HepG2 (cell line): ENCODE measurements at regions not wholly inside any gene's neighbourhood (a gene's known extent, or its start where the extent isn't known, plus 50 kb on each side); places are given as distances from the start of the nearest gene placed in this dataset.

Experiments
- ATAC-seq: fragments of 200-7000 bp; cut with Tn5 transposase; 3 replicates; pipeline ENCODE4 v1.9.1; 2020; ENCODE audit warnings: mild to moderate bottlenecking, moderate library complexity
- BruUV-seq: library from RNA; stranded (reverse); fragments of 400-500 nt; replicated peaks from 2 replicates; lab custom pipeline; 2021; lab: Mats Ljungman, UMichigan
- CTCF ChIA-PET: fragments of 300-600 bp; formaldehyde crosslinking; extraction: SDS; loops from one replicate; lab custom pipeline; 2021; ENCODE audit warnings: low total read pairs, inconsistent platforms, low intra/inter-chr PET ratio; lab: Yijun Ruan, JAX
- POLR2A ChIA-PET: fragments of 350-600 bp; sonication (Branson Sonifier 250); formaldehyde crosslinking; loops from one replicate; lab custom pipeline; 2020; ENCODE audit warnings: antibody characterized with exemption, inconsistent platforms; lab: Yijun Ruan, JAX
- DNase-seq: peaks from one replicate; pipeline ENCODE4 v3.0.0-alpha.2; 2015; ENCODE audit warnings: low spot score
- FAIRE-seq: peaks from 3 replicates; lab custom pipeline; 2011; peaks lifted over from hg19 to GRCh38; lab: Jason Lieb, UNC
- H2AFZ ChIP-seq: one replicate; pipeline ENCODE4 v1.6.1; 2011; ENCODE audit warnings: low read length, inconsistent platforms
- H3K27ac ChIP-seq: fragments of 300-600 bp; 3 replicates; pipeline ENCODE4 v1.8.0; 2011; ENCODE audit warnings: mixed run types, mild to moderate bottlenecking, mixed read lengths, low read length, inconsistent platforms; ENCODE audit not compliant: insufficient read depth; ENCODE audit errors: extremely low read length
- H3K27me3 ChIP-seq, 2 experiments: fragments of 200-600 bp in 1 of 2; 2 replicates in 1 of 2; 3 replicates in 1 of 2; pipeline versions ENCODE4 v1.6.0 to v1.8.0; 2011; ENCODE audit warnings: low read length in 2 of 2, mild to moderate bottlenecking in 2 of 2, moderate library complexity in 2 of 2, inconsistent platforms in 1 of 2; ENCODE audit not compliant: insufficient read depth in 2 of 2, control insufficient read depth in 1 of 2
- H3K36me3 ChIP-seq, 2 experiments: fragments of 200-600 bp in 1 of 2; replicated peaks in 1 of 2; 2 replicates in 1 of 2; 3 replicates in 1 of 2; pipeline versions ENCODE4 v1.5.1 to v1.8.0; 2011; ENCODE audit warnings: low read length in 2 of 2, inconsistent platforms in 1 of 2; ENCODE audit not compliant: insufficient read depth in 2 of 2, control insufficient read depth in 1 of 2
- H3K4me1 ChIP-seq: 2 replicates; pipeline ENCODE4 v1.5.1; 2012; ENCODE audit warnings: low read length, inconsistent platforms; ENCODE audit not compliant: insufficient read depth
- H3K4me2 ChIP-seq: 2 replicates; pipeline ENCODE4 v1.6.0; 2011; ENCODE audit warnings: low read depth, low read length, inconsistent platforms
- H3K4me3 ChIP-seq, 3 experiments: fragments of 200-600 bp in 1 of 3; sonication (generic), shearing (Covaris generic) in 1 of 3; replicated peaks in 1 of 3; 2 replicates each; pipeline ENCODE4 v1.5.1; 2011 to 2016; ENCODE audit warnings: low read length in 3 of 3, inconsistent platforms in 2 of 3, low read depth in 2 of 3, mild to moderate bottlenecking in 2 of 3, control low read depth in 1 of 3, mixed read lengths in 1 of 3; ENCODE audit not compliant: insufficient read depth in 1 of 3
- H3K79me2 ChIP-seq: one replicate; pipeline ENCODE4 v1.6.1; 2011; ENCODE audit warnings: low read length, inconsistent platforms; ENCODE audit not compliant: insufficient read depth
- H3K9ac ChIP-seq: 2 replicates; pipeline ENCODE4 v1.6.0; 2011; ENCODE audit warnings: mild to moderate bottlenecking, low read depth, low read length, inconsistent platforms; ENCODE audit not compliant: insufficient read depth
- H3K9me3 ChIP-seq: 2 replicates; pipeline ENCODE4 v1.5.1; 2012; ENCODE audit warnings: mild to moderate bottlenecking, low read length
- H4K20me1 ChIP-seq: 2 replicates; pipeline ENCODE4 v1.6.0; 2011; ENCODE audit warnings: inconsistent platforms, mild to moderate bottlenecking, low read length, moderate library complexity; ENCODE audit not compliant: insufficient read depth
- ATF7 ChIP-seq, 2 experiments: fragments of 450-650 bp in 1 of 2; sonication (generic) in 1 of 2; formaldehyde crosslinking in 1 of 2; IDR thresholded peaks; 2 replicates each; pipeline versions ENCODE4 v1.4.0 to v1.6.1; 2016 to 2020; ENCODE audit warnings: antibody characterized with exemption in 1 of 2, mild to moderate bottlenecking in 1 of 2, missing genetic modification reagents in 1 of 2
- LCORL ChIP-seq, 2 experiments: fragments of 450-650 bp in 1 of 2; sonication (generic) in 1 of 2; formaldehyde crosslinking in 1 of 2; IDR thresholded peaks; 2 replicates each; pipeline versions ENCODE4 v1.5.0 to v1.6.1; 2017 to 2020; ENCODE audit warnings: antibody characterized with exemption in 1 of 2, missing genetic modification reagents in 1 of 2
- NFIB ChIP-seq: sonication (generic); formaldehyde crosslinking; IDR thresholded peaks from 2 replicates; pipeline ENCODE4 v1.9.0; 2021; ENCODE audit warnings: missing genetic modification reagents, mild to moderate bottlenecking, borderline replicate concordance
- NFYC ChIP-seq: IDR thresholded peaks from 2 replicates; pipeline ENCODE4 v1.6.1; 2016; ENCODE audit warnings: missing genetic modification reagents, missing compliant biosample characterization
- RELA ChIP-seq: sonication (generic); formaldehyde crosslinking; IDR thresholded peaks from 2 replicates; pipeline ENCODE4 v1.4.0; 2020; ENCODE audit warnings: missing genetic modification reagents
- SMARCE1 ChIP-seq: fragments of 450-650 bp; IDR thresholded peaks from 2 replicates; pipeline ENCODE4 v1.6.1; 2017; ENCODE audit warnings: borderline replicate concordance
- U2AF1 ChIP-seq: fragments of 200-400 bp; formaldehyde crosslinking; optimal IDR thresholded peaks from 2 replicates; pipeline ENCODE3; 2017; ENCODE audit warnings: mild to moderate bottlenecking, low read depth, low read length
- ZNF331 ChIP-seq: sonication (generic); formaldehyde crosslinking; IDR thresholded peaks from 2 replicates; pipeline ENCODE4 v1.4.0; 2020; ENCODE audit warnings: missing genetic modification reagents
- ZNF484 ChIP-seq: sonication (generic); formaldehyde crosslinking; IDR thresholded peaks from 2 replicates; pipeline ENCODE4 v1.5.1; 2020; ENCODE audit warnings: mild to moderate bottlenecking, low read depth, missing genetic modification reagents, borderline replicate concordance
- ZNF589 ChIP-seq: sonication (generic); formaldehyde crosslinking; conservative IDR thresholded peaks from 2 replicates; pipeline ENCODE4 v1.8.0; 2022; ENCODE audit warnings: mild to moderate bottlenecking, moderate library complexity, missing genetic modification reagents
- ZNF724P ChIP-seq: sonication (generic); formaldehyde crosslinking; IDR thresholded peaks from 2 replicates; pipeline ENCODE4 v1.8.0; 2022; ENCODE audit warnings: missing genetic modification reagents, borderline replicate concordance
- in situ Hi-C: cut with HindIII; loops from 2 replicates; pipeline ENCODE4 v1.10.0; 2017; ENCODE audit warnings: low pct_unique_long_range_greater_than_20kb; ENCODE audit not compliant: extremely low pct_ligation_motif_present
- intact Hi-C: fragments of 100-400 bp; cut with micrococcal nuclease; formaldehyde crosslinking; loops from one replicate; pipeline ENCODE4 v1.10.0; 2022; ENCODE audit not compliant: unreplicated experiment
- TF ChIP-seq, protein P1 (sequence below): sonication (generic); formaldehyde crosslinking; IDR thresholded peaks from 2 replicates; pipeline ENCODE4 v1.5.0; 2020; ENCODE audit warnings: mild to moderate bottlenecking, missing genetic modification reagents
- TF ChIP-seq, protein P2 (sequence below): sonication (generic); formaldehyde crosslinking; IDR thresholded peaks from 2 replicates; pipeline ENCODE4 v1.5.0; 2020; ENCODE audit warnings: mild to moderate bottlenecking, missing genetic modification reagents
- TF ChIP-seq, protein P3 (sequence below): IDR thresholded peaks from 2 replicates; pipeline ENCODE4 v1.6.1; 2012; ENCODE audit warnings: low read depth, low read length, improper control_type of control experiment
- TF ChIP-seq, protein P4 (sequence below): sonication (generic); formaldehyde crosslinking; IDR thresholded peaks from 2 replicates; pipeline ENCODE4 v1.8.0; 2022; ENCODE audit warnings: mild to moderate bottlenecking, missing genetic modification reagents

GRCh38 chr9:73325983-73326382, 174.3 kb downstream of the ANXA1 start:
- TF ChIP-seq ATF7 (IDR thresholded peaks at IDR 0.05) (no peak), ATF7 (CRISPR knock-in tag; IDR thresholded peaks at IDR 0.05) (no peak), ZNF724P (CRISPR knock-in tag) (no peak), ZNF484 (CRISPR knock-in tag) (no peak), RELA (no peak), LCORL (IDR thresholded peaks at IDR 0.05) (no peak), LCORL (CRISPR knock-in tag; IDR thresholded peaks at IDR 0.05) (no peak), ZNF331 (CRISPR knock-in tag) (no peak), U2AF1 (no peak), ZNF589 (no peak), NFIB (no peak), NFYC (CRISPR knock-in tag) (no peak), SMARCE1 (no peak)
- TF ChIP-seq, protein P1, sequence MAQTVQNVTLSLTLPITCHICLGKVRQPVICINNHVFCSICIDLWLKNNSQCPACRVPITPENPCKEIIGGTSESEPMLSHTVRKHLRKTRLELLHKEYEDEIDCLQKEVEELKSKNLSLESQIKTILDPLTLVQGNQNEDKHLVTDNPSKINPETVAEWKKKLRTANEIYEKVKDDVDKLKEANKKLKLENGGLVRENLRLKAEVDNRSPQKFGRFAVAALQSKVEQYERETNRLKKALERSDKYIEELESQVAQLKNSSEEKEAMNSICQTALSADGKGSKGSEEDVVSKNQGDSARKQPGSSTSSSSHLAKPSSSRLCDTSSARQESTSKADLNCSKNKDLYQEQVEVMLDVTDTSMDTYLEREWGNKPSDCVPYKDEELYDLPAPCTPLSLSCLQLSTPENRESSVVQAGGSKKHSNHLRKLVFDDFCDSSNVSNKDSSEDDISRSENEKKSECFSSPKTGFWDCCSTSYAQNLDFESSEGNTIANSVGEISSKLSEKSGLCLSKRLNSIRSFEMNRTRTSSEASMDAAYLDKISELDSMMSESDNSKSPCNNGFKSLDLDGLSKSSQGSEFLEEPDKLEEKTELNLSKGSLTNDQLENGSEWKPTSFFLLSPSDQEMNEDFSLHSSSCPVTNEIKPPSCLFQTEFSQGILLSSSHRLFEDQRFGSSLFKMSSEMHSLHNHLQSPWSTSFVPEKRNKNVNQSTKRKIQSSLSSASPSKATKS (CRISPR knock-in tag): no peak
- TF ChIP-seq, protein P2, sequence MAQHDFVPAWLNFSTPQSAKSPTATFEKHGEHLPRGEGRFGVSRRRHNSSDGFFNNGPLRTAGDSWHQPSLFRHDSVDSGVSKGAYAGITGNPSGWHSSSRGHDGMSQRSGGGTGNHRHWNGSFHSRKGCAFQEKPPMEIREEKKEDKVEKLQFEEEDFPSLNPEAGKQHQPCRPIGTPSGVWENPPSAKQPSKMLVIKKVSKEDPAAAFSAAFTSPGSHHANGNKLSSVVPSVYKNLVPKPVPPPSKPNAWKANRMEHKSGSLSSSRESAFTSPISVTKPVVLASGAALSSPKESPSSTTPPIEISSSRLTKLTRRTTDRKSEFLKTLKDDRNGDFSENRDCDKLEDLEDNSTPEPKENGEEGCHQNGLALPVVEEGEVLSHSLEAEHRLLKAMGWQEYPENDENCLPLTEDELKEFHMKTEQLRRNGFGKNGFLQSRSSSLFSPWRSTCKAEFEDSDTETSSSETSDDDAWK: no peak
- TF ChIP-seq, protein P3, sequence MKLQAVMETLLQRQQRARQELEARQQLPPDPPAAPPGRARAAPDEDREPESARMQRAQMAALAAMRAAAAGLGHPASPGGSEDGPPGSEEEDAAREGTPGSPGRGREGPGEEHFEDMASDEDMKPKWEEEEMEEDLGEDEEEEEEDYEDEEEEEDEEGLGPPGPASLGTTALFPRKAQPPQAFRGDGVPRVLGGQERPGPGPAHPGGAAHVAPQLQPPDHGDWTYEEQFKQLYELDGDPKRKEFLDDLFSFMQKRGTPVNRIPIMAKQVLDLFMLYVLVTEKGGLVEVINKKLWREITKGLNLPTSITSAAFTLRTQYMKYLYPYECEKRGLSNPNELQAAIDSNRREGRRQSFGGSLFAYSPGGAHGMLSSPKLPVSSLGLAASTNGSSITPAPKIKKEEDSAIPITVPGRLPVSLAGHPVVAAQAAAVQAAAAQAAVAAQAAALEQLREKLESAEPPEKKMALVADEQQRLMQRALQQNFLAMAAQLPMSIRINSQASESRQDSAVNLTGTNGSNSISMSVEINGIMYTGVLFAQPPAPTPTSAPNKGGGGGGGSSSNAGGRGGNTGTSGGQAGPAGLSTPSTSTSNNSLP: no peak
- TF ChIP-seq, protein P4, sequence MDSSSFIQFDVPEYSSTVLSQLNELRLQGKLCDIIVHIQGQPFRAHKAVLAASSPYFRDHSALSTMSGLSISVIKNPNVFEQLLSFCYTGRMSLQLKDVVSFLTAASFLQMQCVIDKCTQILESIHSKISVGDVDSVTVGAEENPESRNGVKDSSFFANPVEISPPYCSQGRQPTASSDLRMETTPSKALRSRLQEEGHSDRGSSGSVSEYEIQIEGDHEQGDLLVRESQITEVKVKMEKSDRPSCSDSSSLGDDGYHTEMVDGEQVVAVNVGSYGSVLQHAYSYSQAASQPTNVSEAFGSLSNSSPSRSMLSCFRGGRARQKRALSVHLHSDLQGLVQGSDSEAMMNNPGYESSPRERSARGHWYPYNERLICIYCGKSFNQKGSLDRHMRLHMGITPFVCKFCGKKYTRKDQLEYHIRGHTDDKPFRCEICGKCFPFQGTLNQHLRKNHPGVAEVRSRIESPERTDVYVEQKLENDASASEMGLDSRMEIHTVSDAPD (CRISPR knock-in tag): no peak
- ATAC-seq: no peak
- ChIA-PET CTCF (no interaction called here), POLR2A (no interaction called here)
- no TSS peak for BruUV-seq
- no peaks in the 10 kb centered on the region for H3K9me3 ChIP-seq
- H2AFZ ChIP-seq: no peak overlapping the region
- no peaks in the 10 kb centered on the region for H3K36me3 ChIP-seq
- FAIRE-seq: no peak
- no peaks in the 10 kb centered on the region for H4K20me1 ChIP-seq
- H3K27ac ChIP-seq: no peak overlapping the region
- no peak overlapping the region for H3K4me3 ChIP-seq
- H3K9ac ChIP-seq: no peak overlapping the region
- in situ Hi-C loops: no loop called here
- no peak for DNase-seq
- intact Hi-C loops: no loop called here
- no peaks in the 10 kb centered on the region for H3K27me3 ChIP-seq
- no peaks in the 10 kb centered on the region for H3K79me2 ChIP-seq
- no peaks in the 10 kb centered on the region for H3K4me1 ChIP-seq
- no peak overlapping the region for H3K4me2 ChIP-seq
